ENCODE measurements at regions not wholly inside any gene's neighbourhood (a gene's known extent, or its start where the extent isn't known, plus 50 kb on each side); places are given as distances from the start of the nearest gene placed in this dataset.
"Not testable (repeated sequence)": the region's sequence is repeated elsewhere in the genome, so short reads cannot be mapped to it uniquely, and the experiment has no call there.

- not testable (repeated sequence) for TF ChIP-seq BHLHE40 (IDR thresholded peaks at IDR 0.05; ENCODE audit: low read depth, low read length); RAD21 (IDR thresholded peaks at IDR 0.05; ENCODE audit: low read length); MXI1 (IDR thresholded peaks at IDR 0.05; ENCODE audit: borderline replicate concordance, low read depth, low read length); POLR2A (IDR thresholded peaks at IDR 0.05; ENCODE audit: low read depth, low read length); CHD1 (IDR thresholded peaks at IDR 0.05; ENCODE audit: low read depth, low read length); CEBPB (IDR thresholded peaks at IDR 0.05; ENCODE audit: low read depth, low read length); MAFK (IDR thresholded peaks at IDR 0.05; ENCODE audit: low read depth, low read length); RCOR1 (IDR thresholded peaks at IDR 0.05; ENCODE audit: insufficient replicate concordance, low read length); FOS (IDR thresholded peaks at IDR 0.05; ENCODE audit: low read depth, low read length); RFX5 (IDR thresholded peaks at IDR 0.05; ENCODE audit: low read depth, low read length)
- TF ChIP-seq, protein P1, sequence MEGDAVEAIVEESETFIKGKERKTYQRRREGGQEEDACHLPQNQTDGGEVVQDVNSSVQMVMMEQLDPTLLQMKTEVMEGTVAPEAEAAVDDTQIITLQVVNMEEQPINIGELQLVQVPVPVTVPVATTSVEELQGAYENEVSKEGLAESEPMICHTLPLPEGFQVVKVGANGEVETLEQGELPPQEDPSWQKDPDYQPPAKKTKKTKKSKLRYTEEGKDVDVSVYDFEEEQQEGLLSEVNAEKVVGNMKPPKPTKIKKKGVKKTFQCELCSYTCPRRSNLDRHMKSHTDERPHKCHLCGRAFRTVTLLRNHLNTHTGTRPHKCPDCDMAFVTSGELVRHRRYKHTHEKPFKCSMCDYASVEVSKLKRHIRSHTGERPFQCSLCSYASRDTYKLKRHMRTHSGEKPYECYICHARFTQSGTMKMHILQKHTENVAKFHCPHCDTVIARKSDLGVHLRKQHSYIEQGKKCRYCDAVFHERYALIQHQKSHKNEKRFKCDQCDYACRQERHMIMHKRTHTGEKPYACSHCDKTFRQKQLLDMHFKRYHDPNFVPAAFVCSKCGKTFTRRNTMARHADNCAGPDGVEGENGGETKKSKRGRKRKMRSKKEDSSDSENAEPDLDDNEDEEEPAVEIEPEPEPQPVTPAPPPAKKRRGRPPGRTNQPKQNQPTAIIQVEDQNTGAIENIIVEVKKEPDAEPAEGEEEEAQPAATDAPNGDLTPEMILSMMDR (conservative IDR thresholded peaks at IDR 0.05; ENCODE audit: low read depth, low read length) = not testable (repeated sequence)
- TF ChIP-seq, protein P2, sequence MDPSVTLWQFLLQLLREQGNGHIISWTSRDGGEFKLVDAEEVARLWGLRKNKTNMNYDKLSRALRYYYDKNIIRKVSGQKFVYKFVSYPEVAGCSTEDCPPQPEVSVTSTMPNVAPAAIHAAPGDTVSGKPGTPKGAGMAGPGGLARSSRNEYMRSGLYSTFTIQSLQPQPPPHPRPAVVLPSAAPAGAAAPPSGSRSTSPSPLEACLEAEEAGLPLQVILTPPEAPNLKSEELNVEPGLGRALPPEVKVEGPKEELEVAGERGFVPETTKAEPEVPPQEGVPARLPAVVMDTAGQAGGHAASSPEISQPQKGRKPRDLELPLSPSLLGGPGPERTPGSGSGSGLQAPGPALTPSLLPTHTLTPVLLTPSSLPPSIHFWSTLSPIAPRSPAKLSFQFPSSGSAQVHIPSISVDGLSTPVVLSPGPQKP (IDR thresholded peaks at IDR 0.05; ENCODE audit: borderline replicate concordance, low read depth, low read length) = not testable (repeated sequence)
Observed at GRCh38 chr11:86729576-86729975, 57.2 kb upstream of the ME3 start.
